ENCODE measurements at regions not wholly inside any gene's neighbourhood (a gene's known extent, or its start where the extent isn't known, plus 50 kb on each side); places are given as distances from the start of the nearest gene placed in this dataset.

DNA sequence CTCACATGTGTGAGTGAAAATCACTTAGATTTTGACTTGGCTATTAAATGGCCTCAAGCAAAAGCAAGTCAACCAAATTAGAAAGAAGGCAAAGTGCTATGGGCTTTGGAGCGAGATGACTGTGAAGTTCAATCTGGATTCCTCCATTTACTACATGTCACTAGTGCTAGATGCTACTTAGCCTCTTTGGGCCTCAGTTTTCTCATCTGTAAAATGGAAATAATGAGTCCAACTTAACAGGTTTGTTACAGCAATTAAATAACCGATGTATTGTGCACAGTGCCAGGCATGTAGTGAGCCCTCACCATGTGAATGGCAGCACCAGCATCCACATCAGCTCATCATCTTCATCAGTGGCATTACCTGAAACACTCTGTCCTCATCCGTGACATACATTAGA is 376.3 kb downstream of the MTX2 start:
- H3K9me3 ChIP-seq = no peaks in the 10 kb centered on the region
- peaks cover 50% of the 10 kb centered on the region for H3K27me3 ChIP-seq (ENCODE audit: low read depth)
- no peak overlapping the region for H3K4me3 ChIP-seq
- no peaks in the 10 kb centered on the region for H3K4me1 ChIP-seq
- DNase-seq (ENCODE audit: low spot score in 2 of 2) = no peak
- in situ Hi-C loops (cut with MboI; ENCODE audit: low sequenced_read_pairs) = loop anchor here (25.0 kb wide), 1 partner anchor 183 kb away; no protein-coding TSS in a partner anchor
- no peaks in the 10 kb centered on the region for H3K36me3 ChIP-seq (replicated peaks)

DNA sequence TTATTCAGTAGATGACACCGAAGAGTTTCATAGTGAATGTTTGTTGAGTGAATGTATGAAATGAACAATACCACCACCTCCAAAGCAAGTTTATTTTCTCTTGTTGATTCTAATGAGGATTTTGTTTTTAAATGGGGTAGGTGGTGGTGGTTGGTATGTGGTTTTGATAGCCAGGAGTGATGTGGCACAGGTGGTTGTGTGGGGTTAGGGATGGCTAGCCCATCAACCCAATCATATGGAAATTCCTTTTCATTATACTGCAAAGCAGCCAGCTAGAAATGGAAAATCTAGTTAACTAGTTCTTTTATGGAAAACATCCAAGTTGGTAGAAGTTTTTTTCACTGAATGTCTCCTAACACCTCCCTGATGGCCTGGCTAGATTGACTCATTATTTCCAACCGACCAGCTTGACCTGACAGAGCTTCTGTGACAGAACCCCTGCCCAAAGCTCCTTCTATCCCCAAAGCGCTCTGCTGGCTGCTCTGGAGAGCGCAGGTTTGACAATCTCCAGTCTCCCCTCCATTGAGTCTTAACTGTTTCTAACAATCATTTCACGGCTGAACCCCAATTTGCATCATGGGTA is 376.9 kb downstream of the MTX2 start:
- DNase-seq (ENCODE audit: low spot score in 2 of 2) = no peak
- in situ Hi-C loops (cut with MboI; ENCODE audit: low sequenced_read_pairs) = loop anchor here (25.0 kb wide), 1 partner anchor 184 kb away; no protein-coding TSS in a partner anchor
- peaks cover 47% of the 10 kb centered on the region for H3K27me3 ChIP-seq (ENCODE audit: low read depth)

DNA sequence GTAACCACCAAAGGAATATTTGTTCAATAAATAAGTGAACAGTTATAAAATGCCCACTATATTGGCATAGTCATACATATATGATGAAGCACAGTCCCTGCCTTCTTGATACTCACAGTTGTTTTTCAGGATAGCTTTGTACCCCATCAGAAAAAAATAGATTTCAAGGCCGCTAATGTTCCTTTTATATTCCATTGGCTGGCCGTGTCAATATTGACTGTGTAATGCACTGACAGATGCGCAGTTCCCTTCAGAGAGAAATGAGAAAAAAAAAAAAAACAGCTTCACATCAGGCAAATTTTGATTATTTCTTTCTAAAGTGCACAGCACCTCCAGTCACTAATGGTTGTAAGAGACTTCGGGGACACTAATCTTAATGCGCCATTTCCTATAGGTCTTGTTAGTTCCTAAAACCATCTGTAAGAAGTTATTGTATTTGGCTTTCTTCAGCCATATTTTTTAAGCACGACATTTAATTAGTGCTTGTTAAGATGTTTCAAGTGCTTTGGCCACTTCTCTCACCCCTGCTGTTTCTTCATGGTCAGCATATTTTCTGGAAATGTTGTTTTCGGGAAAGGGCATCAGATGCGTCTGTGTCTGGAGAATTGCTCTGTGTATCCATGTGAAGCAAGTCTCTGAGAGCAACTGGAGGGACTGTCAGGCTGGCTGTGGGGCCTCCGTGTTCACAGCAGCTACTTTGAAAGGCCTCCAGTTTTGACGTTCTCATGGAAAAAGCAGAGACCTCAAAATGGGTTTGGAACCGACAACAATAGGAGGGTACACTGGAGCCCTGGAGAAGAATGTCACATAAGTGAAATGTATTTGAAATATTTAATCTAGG is 378.3 kb downstream of the MTX2 start:
- no peaks in the 10 kb centered on the region for H3K9me3 ChIP-seq
- in situ Hi-C loops (cut with MboI; ENCODE audit: low sequenced_read_pairs) = loop anchor here (25.0 kb wide), 1 partner anchor 185 kb away; no protein-coding TSS in a partner anchor
- peaks cover 45% of the 10 kb centered on the region for H3K27me3 ChIP-seq (ENCODE audit: low read depth)
- H3K4me3 ChIP-seq = no peak overlapping the region
- no peaks in the 10 kb centered on the region for H3K4me1 ChIP-seq
- no peaks in the 10 kb centered on the region for H3K36me3 ChIP-seq (replicated peaks)
- no peak for DNase-seq (ENCODE audit: low spot score in 2 of 2)

More for the DNA sequence above, 376.9 kb downstream of the MTX2 start:
- Histone ChIP-seq H3K36me3 (replicated peaks) (no peaks in the 10 kb centered on the region), H3K9me3 (no peaks in the 10 kb centered on the region), H3K4me1 (no peaks in the 10 kb centered on the region), H3K4me3 (no peak overlapping the region)

DNA sequence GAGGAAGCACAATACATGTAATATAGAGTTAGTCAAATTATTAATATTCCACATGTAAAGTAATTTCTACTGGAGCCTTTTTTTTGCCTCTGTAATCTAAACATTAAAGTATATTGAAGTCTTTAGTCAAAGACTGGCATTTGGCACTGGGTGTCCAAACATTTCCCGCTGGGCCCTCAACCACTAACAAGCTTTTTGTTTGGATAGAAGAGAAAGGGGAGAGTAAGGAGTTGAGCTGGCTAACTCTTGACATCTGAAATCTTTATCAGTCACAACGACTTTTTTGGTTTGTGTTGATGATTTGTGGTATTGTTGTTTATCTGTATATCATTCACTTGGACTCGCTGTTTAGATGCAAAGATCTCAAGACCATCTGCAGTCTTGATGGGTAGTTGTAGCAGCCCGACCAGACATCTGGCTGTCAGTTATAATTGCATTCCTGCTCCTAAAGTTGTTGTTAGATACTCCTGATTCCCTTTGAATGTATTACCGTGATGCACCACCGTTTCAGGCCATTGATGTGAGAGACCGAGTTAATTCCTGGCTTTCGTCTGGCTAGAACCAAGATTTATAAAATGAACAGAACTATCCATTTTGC is 379.6 kb downstream of the MTX2 start:
- no peaks in the 10 kb centered on the region for H3K9me3 ChIP-seq
- H3K27me3 ChIP-seq (ENCODE audit: low read depth) = peaks cover 33% of the 10 kb centered on the region
- no peak for DNase-seq (ENCODE audit: low spot score in 2 of 2)
- in situ Hi-C loops (cut with MboI; ENCODE audit: low sequenced_read_pairs) = loop anchor here (25.0 kb wide), 1 partner anchor 186 kb away; no protein-coding TSS in a partner anchor
- H3K4me3 ChIP-seq = no peak overlapping the region
- H3K36me3 ChIP-seq (replicated peaks) = no peaks in the 10 kb centered on the region
- no peaks in the 10 kb centered on the region for H3K4me1 ChIP-seq

DNA sequence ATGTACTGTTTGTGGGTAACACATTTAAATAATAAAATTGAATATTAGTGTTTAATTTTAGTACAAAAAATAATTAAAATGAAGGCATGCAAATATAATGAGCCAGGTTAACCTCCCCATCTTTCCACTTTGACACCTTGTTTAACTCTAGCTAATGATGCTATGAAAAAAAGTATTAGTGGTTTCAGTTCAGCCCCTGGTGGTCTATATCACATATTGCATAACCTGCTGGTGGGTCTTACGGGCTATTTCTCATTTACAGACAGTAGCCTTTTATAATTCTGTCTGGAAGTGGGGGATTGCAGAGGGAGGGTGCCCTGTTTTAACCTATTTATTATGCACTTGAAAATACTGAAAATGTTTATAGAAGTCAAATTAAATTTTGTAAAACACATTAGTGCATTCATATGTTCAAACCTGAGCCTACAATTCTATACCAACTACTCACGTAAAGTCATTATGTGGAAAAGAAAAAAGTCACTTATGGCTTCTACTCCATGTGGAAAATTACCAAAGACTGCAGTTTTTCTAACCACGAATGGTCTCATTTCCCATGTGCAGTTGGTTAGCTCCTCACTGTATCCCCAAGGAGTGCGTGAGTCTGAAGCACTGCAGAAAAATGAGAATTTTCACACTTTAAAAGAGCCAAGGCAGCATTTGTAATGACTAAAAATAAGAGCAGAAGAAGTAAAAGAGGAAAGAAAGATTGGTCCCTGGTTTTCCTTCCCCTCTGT is 381.0 kb downstream of the MTX2 start:
- DNase-seq (ENCODE audit: low spot score in 2 of 2) = no peak
- in situ Hi-C loops (cut with MboI; ENCODE audit: low sequenced_read_pairs) = loop anchor here (25.0 kb wide), 1 partner anchor 487 kb away; no protein-coding TSS in a partner anchor
- no peaks in the 10 kb centered on the region for H3K4me1 ChIP-seq
- H3K27me3 ChIP-seq (ENCODE audit: low read depth) = peaks cover 28% of the 10 kb centered on the region
- H3K9me3 ChIP-seq = no peaks in the 10 kb centered on the region
- no peaks in the 10 kb centered on the region for H3K36me3 ChIP-seq (replicated peaks)
- H3K4me3 ChIP-seq = no peak overlapping the region

DNA sequence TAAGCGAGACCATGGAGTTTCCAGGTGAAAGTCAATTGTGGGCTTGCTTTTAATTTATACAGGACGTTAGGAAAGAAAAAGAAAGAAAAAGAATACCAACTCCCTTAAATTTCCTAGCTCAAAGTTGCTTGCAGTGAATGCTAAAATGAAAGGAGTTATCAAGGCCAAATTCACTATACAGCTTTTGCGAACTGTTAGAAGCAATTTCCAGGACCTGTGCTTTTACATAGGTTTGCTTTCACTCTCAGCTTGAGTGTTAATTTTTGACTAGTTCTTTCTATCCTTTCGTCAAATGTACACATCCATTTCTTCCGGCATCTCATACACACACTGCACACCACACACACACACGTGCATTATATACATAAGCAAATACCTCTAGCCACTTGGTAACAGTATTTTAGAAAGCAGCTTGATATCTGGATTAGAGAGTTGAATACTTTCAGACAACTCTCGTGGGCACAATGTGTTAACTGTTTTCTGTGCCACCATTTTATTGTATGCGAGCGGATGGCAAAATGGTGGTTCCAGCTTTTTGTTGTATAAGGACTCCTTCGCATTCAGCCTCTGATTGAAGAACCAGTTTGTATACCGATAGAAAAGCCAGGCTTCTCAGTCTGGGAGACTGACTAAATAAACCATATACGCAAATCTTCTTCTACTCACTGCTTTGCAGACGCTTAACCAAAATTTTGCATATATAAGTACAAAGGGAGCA is 381.8 kb downstream of the MTX2 start:
- H3K4me1 ChIP-seq = no peaks in the 10 kb centered on the region
- H3K9me3 ChIP-seq = no peaks in the 10 kb centered on the region
- no peak for DNase-seq (ENCODE audit: low spot score in 2 of 2)
- in situ Hi-C loops (cut with MboI; ENCODE audit: low sequenced_read_pairs) = loop anchor here (25.0 kb wide), 1 partner anchor 486 kb away; no protein-coding TSS in a partner anchor
- peaks cover 28% of the 10 kb centered on the region for H3K27me3 ChIP-seq (ENCODE audit: low read depth)
- H3K4me3 ChIP-seq = no peak overlapping the region
- no peaks in the 10 kb centered on the region for H3K36me3 ChIP-seq (replicated peaks)

DNA sequence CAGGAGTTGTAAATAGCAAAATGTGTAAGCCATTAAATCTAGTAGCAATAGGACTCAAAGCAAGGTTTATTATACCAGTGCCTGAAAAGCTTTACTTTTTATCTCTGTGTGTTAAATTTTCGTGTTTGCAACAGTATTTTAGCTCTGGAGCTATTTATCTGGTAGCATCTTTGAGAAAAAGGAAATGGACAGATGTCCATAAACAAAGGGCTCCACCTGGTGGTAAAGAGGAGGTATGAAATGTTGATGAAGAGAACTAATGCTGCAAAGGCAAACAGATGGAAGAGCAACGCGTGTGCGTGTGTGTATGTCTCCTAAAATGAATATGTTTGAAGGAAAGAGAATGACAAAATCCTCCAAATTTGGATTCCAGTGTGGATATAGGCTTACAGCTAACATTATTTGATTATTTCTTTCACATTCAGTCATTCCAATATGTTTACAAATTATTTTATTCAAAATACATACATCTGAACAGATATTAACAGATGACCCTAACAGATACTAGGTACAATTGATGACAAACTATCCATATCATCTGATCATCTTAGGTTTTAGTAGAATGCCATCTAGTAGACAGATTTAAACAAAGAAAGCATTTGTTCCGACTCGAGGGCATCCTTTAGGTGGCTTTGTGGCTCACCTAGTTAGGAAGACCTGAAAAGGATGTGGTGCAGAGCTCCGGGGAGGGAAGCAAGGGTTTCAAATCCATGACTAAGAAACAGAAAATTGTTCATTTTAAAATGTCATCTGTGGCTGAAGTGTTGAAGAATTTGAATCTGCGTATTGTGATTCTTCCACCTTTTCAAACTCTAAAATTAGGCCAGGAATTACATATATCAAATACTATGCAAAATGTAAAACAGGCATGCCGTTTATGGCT is 383.3 kb downstream of the MTX2 start:
- no peak overlapping the region for H3K4me3 ChIP-seq
- peaks cover 28% of the 10 kb centered on the region for H3K27me3 ChIP-seq (ENCODE audit: low read depth)
- DNase-seq (ENCODE audit: low spot score in 2 of 2) = peak; percentile 17 to 82
- no peaks in the 10 kb centered on the region for H3K36me3 ChIP-seq (replicated peaks)
- in situ Hi-C loops (cut with MboI; ENCODE audit: low sequenced_read_pairs) = loop anchor here (25.0 kb wide), 1 partner anchor 485 kb away; no protein-coding TSS in a partner anchor
- H3K9me3 ChIP-seq = no peaks in the 10 kb centered on the region
- no peaks in the 10 kb centered on the region for H3K4me1 ChIP-seq

DNA sequence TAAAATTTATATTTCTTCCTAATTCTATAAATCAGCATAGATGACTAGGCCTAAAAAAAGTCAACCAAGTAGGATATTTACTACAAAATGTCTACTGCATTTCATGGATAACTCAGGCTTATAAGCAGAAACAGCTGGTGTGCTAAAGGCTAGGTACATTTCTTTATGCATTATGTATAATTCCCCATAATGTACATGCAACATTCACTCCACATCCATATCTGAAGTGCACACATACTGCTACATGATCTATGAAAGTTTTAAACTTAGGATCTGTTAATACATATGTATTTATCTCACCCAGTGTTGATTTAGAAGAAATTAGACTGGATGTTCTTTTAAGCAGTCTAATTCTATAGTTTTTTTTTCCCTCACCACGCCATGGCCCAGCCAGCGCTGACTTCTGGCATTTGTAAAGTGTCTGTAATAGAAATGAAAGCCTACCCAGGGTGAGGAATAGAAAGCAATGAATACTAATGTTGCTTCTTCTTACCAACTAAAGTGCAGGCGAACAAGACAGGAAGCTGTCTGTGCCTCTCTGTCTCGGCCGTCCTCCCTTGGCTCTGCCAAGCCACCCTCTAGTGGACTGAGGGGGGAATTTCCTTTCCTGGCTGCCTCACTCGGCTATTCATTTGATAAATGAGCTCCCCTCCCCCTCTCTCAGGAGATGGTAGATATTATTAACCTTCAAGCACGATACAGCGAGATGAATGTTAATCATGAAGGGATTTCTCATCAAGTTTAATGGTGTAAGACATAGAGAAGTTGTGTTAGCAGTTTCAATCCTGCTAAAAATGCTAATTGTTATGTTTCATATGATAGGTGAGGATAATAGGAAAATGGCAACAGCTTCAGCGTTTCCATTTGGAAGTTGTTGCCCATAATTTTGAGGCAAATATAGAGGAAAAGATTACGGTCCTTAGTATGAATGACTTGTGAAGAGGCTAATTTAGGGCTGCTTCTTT is 384.5 kb downstream of the MTX2 start:
- peak; percentile 73 to 79 for DNase-seq (ENCODE audit: low spot score in 2 of 2)
- peaks cover 28% of the 10 kb centered on the region for H3K27me3 ChIP-seq (ENCODE audit: low read depth)
- no peaks in the 10 kb centered on the region for H3K4me1 ChIP-seq
- no peaks in the 10 kb centered on the region for H3K36me3 ChIP-seq (replicated peaks)
- no peak overlapping the region for H3K4me3 ChIP-seq
- in situ Hi-C loops (cut with MboI; ENCODE audit: low sequenced_read_pairs) = loop anchor here (25.0 kb wide), 1 partner anchor 484 kb away; no protein-coding TSS in a partner anchor
- H3K9me3 ChIP-seq = no peaks in the 10 kb centered on the region

DNA sequence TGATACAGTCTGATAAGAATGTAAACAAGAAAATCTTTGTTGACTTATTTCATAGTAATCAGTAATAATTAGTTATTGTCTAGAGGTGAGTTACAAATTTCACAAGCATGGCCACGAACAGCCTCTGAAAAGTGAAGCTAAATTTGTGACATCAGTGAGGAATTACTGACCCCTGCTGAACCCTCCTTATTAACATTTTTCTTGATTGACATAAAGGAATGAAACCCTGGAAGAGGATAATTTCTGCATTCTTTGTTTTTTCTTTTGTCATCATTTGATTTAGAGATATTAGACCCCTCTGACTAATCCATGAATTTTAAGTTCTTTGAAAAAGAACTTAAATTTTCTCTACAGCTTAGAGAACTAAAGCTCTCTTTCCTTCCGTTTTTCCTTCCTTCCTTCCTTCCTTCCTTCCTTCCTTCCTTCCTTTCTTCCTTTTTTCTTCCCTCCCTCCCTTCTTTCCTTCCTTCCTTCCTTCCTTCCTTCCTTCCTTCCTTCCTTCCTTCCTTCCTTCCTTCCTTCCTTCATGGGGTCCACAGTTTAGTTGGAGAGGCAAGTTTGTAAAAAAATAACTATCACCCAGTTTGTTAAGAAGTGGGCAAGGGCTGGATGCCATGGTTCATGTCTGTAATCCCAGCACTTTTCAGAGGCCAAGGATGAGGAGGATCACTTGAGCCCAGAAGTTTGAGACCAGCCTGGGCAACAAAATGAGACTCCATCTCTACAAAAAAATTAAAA is 387.0 kb downstream of the MTX2 start:
- H3K27me3 ChIP-seq (ENCODE audit: low read depth) = peaks cover 18% of the 10 kb centered on the region
- DNase-seq (ENCODE audit: low spot score in 2 of 2) = no peak
- no peaks in the 10 kb centered on the region for H3K4me1 ChIP-seq
- in situ Hi-C loops (cut with MboI; ENCODE audit: low sequenced_read_pairs) = loop anchor here (25.0 kb wide), 1 partner anchor 481 kb away; no protein-coding TSS in a partner anchor
- no peaks in the 10 kb centered on the region for H3K36me3 ChIP-seq (replicated peaks)
- H3K9me3 ChIP-seq = no peaks in the 10 kb centered on the region
- no peak overlapping the region for H3K4me3 ChIP-seq

DNA sequence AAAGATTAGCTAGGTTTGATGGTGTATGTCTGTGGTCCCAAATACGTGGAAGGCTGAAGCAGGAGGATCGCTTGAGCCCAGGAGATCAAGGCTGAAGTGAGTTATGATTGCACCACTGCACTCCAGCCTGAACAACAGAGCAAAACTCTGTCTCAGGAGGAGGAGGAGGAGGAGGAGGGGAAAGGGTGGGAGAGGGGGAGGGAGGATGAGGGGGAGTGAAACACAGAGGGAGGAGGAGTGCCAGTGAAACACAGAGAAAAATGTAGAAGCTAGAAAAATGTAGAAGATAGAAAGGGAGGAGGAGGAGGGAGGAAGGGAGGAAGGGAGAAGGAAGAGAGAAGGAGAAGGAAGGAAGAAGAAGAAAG is 387.5 kb downstream of the MTX2 start:
- DNase-seq (ENCODE audit: low spot score in 2 of 2) = no peak
- Histone ChIP-seq H3K27me3 (ENCODE audit: low read depth) (peaks cover 18% of the 10 kb centered on the region), H3K4me3 (no peak overlapping the region), H3K4me1 (no peaks in the 10 kb centered on the region), H3K36me3 (replicated peaks) (no peaks in the 10 kb centered on the region), H3K9me3 (no peaks in the 10 kb centered on the region)
- in situ Hi-C loops (cut with MboI; ENCODE audit: low sequenced_read_pairs) = loop anchor here (25.0 kb wide), 1 partner anchor 481 kb away; no protein-coding TSS in a partner anchor

DNA sequence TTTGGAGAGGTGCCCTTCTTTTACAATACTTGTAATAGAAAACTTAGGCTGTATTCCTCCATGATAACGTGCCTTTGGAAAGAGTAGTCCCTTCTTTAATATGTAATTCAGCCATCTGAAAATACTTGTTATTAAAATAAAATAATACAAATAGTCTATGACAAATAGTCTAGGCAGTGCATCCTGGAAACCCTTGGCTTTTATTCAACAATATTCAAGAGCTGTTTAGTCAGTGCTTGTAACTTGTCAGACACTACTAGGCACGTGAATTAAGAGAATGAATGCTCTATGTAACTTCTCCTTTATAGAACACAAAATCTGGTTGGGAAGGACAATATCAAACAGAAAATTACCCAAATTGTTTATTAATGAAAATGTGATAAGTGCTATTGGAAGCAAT is 388.2 kb downstream of the MTX2 start:
- Histone ChIP-seq H3K4me1 (no peaks in the 10 kb centered on the region), H3K36me3 (replicated peaks) (no peaks in the 10 kb centered on the region), H3K27me3 (ENCODE audit: low read depth) (peaks cover 17% of the 10 kb centered on the region), H3K4me3 (no peak overlapping the region), H3K9me3 (no peaks in the 10 kb centered on the region)
- in situ Hi-C loops (cut with MboI; ENCODE audit: low sequenced_read_pairs) = loop anchor here (25.0 kb wide), 1 partner anchor 480 kb away; no protein-coding TSS in a partner anchor
- DNase-seq (ENCODE audit: low spot score in 2 of 2) = no peak

Measured in HAP-1 (cell line).